ENCODE measurements at regions not wholly inside any gene's neighbourhood (a gene's known extent, or its start where the extent isn't known, plus 50 kb on each side); places are given as distances from the start of the nearest gene placed in this dataset.

DNA sequence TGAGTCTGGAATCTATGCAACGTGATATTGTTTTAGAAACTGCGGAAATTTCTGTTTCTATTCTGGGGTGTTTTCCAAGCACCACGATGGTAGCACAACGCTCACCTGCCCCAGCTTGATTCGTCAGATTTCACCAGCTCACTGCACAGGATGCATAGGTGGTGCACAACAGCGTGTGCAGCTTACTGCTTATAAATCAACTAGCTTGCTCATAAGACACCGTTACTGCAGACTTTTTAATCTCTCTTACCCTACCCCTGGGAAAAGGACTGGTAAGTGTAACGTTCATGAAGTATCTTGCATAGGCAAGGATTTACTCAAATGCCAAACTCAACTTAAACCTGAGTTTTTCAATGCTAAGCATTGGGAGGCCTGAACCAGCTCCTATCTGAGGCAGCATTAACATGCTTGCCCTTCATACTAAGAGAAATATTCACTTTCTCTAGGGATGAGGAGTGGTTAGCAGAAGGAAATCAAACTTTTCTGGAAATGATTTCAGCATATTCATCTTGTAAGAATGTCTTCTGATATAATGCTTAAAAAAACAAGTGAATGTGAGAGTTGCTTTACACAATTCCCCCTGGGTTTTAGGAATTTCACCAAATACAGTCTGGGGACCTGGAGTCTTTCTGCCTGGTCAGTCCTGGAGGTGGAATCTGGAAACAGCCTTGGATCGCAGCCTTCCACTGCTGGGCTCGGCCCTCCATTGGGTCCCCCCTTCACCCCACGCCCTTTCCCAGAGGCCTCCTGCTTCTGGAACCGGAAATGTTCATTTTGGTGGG, 100.6 kb downstream of the DACT2 start:
- H3K4me3 Mint-ChIP-seq = no peak overlapping the region
- no peak for TF ChIP-seq CTCF (conservative IDR thresholded peaks at IDR 0.05)
- H3K27me3 ChIP-seq (ENCODE audit: control insufficient read depth, insufficient read depth, low read length, poor library complexity, severe bottlenecking) = no peaks in the 10 kb centered on the region
- H3K4me1 Mint-ChIP-seq = peaks cover 8% of the 10 kb centered on the region
- H3K4me1 ChIP-seq (ENCODE audit: control insufficient read depth, insufficient read depth, low read length) = no peaks in the 10 kb centered on the region
- 85 to 90% methylated on average over 9 to 12 of the region's 12 CpGs for WGBS, 2 experiments (ENCODE audit: insufficient coverage in 1 of 2, insufficient read length in 1 of 2)
- no peaks in the 10 kb centered on the region for H3K36me3 ChIP-seq (ENCODE audit: control insufficient read depth, insufficient read depth, low read length)
- peaks cover 22% of the 10 kb centered on the region for H3K27me3 Mint-ChIP-seq (ENCODE audit: insufficient read depth)
- H3K9ac ChIP-seq (ENCODE audit: extremely low read depth, low read length, poor library complexity, severe bottlenecking) = no peak overlapping the region
- H3K9me3 ChIP-seq (ENCODE audit: control insufficient read depth, low read length) = no peaks in the 10 kb centered on the region
- H3K9me3 Mint-ChIP-seq = no peaks in the 10 kb centered on the region
- no peak overlapping the region for H3K4me3 ChIP-seq (ENCODE audit: low read length)
- H3K36me3 Mint-ChIP-seq (ENCODE audit: low read depth) = no peaks in the 10 kb centered on the region
- H3K27ac ChIP-seq (ENCODE audit: low read depth, low read length) = no peak overlapping the region
- peak; percentile 20 for DNase-seq
- no peak overlapping the region for H3K27ac Mint-ChIP-seq

GRCh38 chr6:168217880-168218537, 101.6 kb downstream of the DACT2 start:
- no peak overlapping the region for H3K9ac ChIP-seq (ENCODE audit: extremely low read depth, low read length, poor library complexity, severe bottlenecking)
- H3K36me3 Mint-ChIP-seq (ENCODE audit: low read depth) = no peaks in the 10 kb centered on the region
- no peaks in the 10 kb centered on the region for H3K4me1 ChIP-seq (ENCODE audit: control insufficient read depth, insufficient read depth, low read length)
- DNase-seq = peak; percentile 22
- H3K9me3 Mint-ChIP-seq = no peaks in the 10 kb centered on the region
- peaks cover 8% of the 10 kb centered on the region for H3K4me1 Mint-ChIP-seq
- peaks cover 20% of the 10 kb centered on the region for H3K27me3 Mint-ChIP-seq (ENCODE audit: insufficient read depth)
- no peaks in the 10 kb centered on the region for H3K9me3 ChIP-seq (ENCODE audit: control insufficient read depth, low read length)
- no peaks in the 10 kb centered on the region for H3K27me3 ChIP-seq (ENCODE audit: control insufficient read depth, insufficient read depth, low read length, poor library complexity, severe bottlenecking)
- no peak overlapping the region for H3K27ac Mint-ChIP-seq
- H3K4me3 Mint-ChIP-seq = no peak overlapping the region
- no peaks in the 10 kb centered on the region for H3K36me3 ChIP-seq (ENCODE audit: control insufficient read depth, insufficient read depth, low read length)
- no peak overlapping the region for H3K27ac ChIP-seq (ENCODE audit: low read depth, low read length)
- 86 to 94% methylated on average over 2 to 7 of the region's 9 CpGs for WGBS, 2 experiments (ENCODE audit: insufficient coverage in 1 of 2, insufficient read length in 1 of 2)
- TF ChIP-seq CTCF (conservative IDR thresholded peaks at IDR 0.05) = no peak
- H3K4me3 ChIP-seq (ENCODE audit: low read length) = no peak overlapping the region

DNA sequence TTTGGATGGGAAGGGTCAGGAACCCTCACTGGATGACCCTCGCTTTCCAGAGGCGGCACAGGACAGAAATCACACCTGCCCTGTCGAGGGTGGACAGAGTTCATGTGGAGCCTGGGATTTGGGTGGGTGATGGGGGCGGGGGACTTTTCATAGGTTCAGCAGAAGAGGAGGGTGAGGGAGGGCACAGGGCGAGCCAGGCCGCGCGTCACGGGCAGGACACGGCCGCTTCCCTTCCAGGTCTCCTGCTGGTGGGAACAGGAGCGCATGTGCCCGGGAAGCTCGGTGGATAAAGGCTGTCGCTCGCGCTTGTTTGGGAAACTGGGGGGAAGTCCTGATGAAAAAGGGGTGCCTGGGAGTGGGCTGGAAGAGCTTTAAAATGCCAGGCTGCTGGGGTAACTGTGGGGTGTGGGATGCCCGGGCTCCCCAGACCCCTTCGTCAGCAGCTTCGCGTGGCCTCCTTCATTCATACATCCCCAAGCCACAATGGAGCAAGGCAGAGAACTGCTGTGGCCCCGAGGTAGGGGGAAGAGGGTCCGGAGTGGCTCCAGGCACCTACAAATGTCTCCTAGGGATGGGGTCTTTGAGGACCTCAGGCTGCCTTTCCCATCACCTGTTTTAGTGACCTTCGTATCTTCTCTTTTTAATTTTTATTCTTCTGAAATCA, 102.2 kb downstream of the DACT2 start:
- Histone ChIP-seq H3K4me3 (ENCODE audit: low read length) (no peak overlapping the region), H3K27ac (ENCODE audit: low read depth, low read length) (peak overlapping the region; percentile 21), H3K9ac (ENCODE audit: extremely low read depth, low read length, poor library complexity, severe bottlenecking) (no peak overlapping the region), H3K9me3 (ENCODE audit: control insufficient read depth, low read length) (no peaks in the 10 kb centered on the region), H3K36me3 (ENCODE audit: control insufficient read depth, insufficient read depth, low read length) (no peaks in the 10 kb centered on the region), H3K4me1 (ENCODE audit: control insufficient read depth, insufficient read depth, low read length) (no peaks in the 10 kb centered on the region), H3K27me3 (ENCODE audit: control insufficient read depth, insufficient read depth, low read length, poor library complexity, severe bottlenecking) (no peaks in the 10 kb centered on the region)
- no peak for DNase-seq
- Mint-ChIP-seq H3K27me3 (ENCODE audit: insufficient read depth) (peaks cover 20% of the 10 kb centered on the region), H3K27ac (no peak overlapping the region), H3K4me3 (no peak overlapping the region), H3K4me1 (peaks cover 8% of the 10 kb centered on the region), H3K36me3 (ENCODE audit: low read depth) (no peaks in the 10 kb centered on the region), H3K9me3 (no peaks in the 10 kb centered on the region)
- 87 to 94% methylated on average over 3 to 24 of the region's 24 CpGs for WGBS, 2 experiments (ENCODE audit: insufficient coverage in 1 of 2, insufficient read length in 1 of 2)
- TF ChIP-seq CTCF (conservative IDR thresholded peaks at IDR 0.05) = no peak

Measured in endodermal cell (in vitro differentiated cells).